SHP77 treated with DMSO at 0.1 percent for 48 hours (cell line): ENCODE measurements at regions not wholly inside any gene's neighbourhood (a gene's known extent, or its start where the extent isn't known, plus 50 kb on each side); places are given as distances from the start of the nearest gene placed in this dataset.
"Not testable (repeated sequence)": the region's sequence is repeated elsewhere in the genome, so short reads cannot be mapped to it uniquely, and the experiment has no call there.

Experiments
- DNase-seq: peaks from one replicate; lab custom pipeline; 2025; lab: John Stamatoyannopoulos, UW

GRCh38 chrX:8105531-8105930 lies 65.5 kb downstream of the VCX2 start:
- no peak for DNase-seq

DNA sequence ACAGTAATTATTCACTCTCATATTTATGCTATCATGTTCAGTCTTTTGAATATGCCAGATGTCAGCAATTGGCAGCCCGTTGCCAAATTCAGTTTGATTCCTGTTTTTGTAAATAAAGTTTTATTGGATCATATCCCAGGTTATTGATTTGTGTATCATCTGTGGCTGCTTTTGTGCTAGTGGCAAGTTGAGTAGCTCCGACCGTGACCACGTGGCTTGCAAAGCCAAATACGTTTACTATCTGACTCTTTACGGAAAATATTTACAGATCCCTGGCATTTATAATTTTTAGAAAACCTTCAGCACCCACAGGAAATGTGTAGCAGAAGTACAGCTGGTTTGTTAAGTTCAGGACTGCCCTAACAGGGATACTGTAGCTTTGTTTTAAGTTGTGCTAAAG lies 67.4 kb downstream of the VCX2 start:
- no peak for DNase-seq

DNA sequence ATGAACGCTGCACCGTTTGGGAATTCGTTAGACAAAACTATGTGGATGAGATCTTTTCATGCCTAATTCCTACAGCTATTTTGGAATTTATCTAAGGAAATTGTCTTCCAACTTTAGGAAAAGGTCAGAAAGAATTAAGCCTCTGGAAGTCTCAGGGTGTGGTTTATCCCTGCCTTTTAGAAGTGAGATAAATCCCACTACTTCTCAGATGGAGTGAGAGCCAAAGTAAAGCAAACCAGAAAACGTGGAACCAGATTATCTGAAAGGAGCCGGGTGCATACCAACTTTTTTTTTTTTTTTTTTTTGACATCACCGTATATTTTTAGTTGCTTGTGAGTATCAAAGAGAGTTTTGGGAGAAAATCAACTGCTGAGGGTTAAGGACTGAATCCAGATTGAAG lies 79.6 kb downstream of the VCX2 start:
- no peak for DNase-seq

GRCh38 chrX:8090906-8091305 lies 80.2 kb downstream of the VCX2 start:
- DNase-seq, result no peak

DNA sequence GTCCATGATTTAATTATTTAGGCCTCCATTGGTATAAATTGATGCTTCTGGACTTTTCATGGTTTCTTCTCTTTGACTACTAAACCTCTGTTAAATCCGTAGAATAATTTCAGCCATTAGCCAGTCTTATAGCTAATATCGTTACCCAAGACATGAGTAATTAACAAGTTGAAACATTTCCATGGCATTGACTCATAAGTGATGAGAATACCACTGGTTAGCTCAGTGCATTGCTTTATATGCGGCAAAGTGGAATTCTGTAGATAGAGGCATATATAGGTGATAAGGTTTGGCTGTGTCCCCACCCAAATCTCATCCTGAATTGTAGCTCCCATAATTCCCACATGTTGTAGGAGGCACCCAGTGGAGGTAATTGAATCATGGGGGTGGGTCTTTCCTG lies 80.6 kb downstream of the VCX2 start:
- no peak for DNase-seq

GRCh38 chrX:8089141-8089540 lies 81.9 kb downstream of the VCX2 start:
- DNase-seq, result no peak

- no peak for DNase-seq
These were observed 87.1 kb downstream of the VCX2 start for GRCh38 chrX:8084006-8084405.

DNA sequence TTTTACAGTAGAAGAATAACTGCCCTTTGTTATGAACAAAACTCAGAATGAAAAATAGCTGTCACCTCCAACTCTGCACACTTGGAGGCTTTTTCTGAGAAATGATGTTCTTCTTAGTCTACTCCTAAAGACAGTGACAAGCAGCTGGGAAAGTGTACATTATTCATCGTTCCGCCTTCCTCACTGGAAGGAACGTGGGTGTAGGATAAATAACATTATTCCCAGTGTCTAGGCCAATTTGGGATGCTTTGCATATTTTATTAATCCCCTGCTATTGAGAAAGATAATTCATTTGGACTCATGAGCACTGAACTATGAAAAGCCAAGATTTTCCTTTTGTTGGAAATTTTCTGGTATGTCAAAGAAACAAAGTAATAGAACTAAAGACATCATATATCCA lies 87.8 kb downstream of the VCX2 start:
- DNase-seq, result no peak

DNA sequence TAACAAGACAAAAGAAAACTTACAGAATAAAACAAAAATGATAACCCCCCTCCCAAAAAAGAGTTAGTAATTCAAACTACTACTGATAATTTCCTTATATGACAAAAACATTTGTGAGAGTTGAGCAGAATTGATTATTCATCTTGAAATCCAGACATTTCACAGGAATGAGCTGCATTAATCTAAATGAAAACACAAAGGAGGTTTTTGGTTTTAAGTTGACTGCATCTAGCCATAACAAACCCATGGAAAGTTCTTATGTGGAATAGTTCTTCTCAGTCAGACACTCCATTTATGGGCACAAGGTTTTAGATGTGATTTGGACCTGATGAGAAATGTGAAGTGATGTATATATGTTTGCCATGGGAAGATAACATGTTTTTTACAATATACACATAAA lies 95.4 kb downstream of the VCX2 start:
- DNase-seq, result no peak

DNA sequence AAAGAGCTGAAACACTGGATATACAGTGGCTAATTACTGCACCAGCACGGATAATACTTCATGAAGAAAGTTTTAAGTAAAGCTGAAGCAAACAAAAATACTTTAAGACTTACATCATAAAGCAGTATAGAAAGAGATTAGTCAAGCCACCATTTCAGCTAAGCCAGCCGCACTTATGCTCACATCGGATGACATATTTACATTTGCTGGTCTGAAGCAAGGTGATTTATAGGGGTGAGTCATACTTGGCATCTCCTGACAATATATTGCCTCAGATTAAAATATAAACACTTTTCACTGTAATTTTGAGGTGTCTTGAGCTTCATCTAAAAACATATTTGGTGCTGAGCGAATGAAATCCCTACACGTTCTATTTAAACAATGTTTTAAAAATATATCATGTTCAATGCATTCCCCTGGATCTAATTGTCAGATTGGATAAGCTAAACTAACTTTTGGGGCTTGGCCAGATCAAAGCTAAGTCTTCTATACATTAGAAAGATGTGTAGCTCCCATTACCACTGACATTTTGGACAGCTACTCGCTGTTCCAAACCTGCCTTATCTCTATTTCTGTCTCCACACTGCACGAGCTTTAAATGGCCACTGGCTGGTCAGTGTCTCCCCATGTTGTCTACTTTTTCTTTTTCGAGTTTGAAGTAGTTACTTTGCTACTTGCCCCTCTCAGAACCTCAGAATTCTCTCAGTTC lies 103.2 kb downstream of the VCX2 start:
- DNase-seq, result peak; percentile 18

DNA sequence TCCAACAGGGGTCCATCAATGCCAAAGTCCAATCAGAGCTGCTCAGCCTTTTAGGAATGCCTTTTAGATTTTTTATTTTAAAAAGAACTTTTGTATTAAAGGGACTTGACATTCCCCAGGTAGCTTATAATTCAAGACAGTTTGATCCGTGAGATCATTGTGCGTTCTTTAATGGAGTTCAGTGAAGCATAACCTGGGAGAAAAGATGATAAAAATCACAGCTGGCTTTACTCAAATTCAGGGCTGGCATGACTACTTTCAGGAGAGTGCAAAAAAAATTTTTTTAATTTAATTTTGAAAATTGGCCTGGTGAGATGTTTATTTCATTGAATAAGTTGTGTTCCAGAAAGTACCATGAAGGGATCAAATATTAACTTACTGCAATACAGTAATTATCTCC lies 118.2 kb downstream of the VCX2 start:
- DNase-seq, result no peak

DNA sequence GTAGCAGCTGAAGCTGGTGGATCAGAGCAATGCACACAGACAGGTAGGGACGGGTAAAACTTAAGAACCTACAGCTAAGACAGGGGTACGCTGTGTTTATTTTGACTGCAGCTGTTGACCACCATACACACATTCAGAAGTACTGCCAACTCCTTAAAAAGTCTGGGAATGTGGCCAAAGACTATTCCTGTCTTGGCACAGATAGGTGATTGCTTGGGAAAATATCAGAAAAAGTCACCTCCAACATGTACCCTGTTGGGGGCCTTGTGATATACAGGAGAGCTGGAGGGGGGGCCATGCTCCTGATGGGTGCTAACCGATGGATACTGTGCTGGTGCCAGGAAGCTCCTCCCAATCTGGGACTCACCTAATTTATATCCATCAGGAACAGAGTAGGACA lies 121.2 kb downstream of the VCX2 start:
- DNase-seq, result no peak

GRCh38 chrX:8048466-8048865 lies 121.3 kb upstream of the PNPLA4 start:
- DNase-seq, result no peak

DNA sequence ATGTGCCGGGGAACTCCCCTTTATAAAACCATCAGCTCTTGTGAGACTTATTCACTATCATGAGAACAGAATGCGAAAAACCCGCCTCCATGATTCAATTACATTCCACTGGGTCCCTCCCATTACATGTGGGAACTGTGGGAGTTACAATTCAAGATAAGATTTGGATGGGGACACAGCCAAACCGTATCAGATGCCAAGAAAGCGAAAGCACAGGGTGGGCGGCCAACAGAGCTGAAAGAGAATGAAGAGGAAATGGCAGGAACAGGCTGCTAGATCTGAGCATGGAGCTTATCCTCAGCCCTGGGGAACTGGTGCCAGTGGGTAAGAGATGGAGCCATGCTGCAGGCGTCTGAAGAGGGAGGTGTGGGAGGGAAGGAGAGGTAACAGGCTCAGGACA lies 117.7 kb upstream of the PNPLA4 start:
- no peak for DNase-seq

DNA sequence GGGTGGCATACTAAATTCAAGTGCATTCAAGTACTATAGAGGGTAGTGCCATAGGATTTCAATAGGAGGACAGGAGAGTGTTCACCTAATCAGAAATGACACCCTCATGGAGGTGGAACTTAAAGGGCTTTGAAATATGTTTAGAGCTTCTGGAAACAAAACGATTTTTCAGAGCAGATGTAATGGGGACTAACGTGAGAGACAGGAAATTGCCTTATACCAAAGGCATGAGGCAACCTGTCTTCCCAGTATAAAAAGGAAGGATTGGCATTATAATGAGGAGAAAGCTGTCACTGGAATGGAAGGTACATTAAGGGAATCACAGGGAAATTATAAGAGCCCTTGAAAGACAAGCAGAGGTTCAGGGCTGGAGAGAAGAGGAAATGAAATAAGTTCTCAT lies 116.3 kb upstream of the PNPLA4 start:
- DNase-seq, result no peak

DNA sequence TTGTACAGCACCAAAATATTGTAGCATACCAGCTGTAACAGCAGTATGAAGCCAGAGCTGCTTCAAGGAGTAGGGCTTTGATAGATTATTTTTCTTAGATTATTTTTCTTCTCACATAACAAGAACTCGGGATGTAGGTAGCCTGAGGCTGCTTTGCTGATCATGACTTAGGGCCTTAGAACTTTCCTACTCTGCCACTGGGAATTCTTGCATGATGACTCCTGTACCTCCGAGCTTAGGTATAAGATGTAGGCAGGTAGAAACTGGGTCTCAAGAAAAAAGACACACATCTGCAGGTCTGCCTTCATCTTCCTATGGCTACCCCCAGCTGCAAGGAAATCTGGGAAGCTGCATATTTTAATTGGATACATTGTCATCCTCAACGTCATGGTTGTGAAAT lies 115.9 kb upstream of the PNPLA4 start:
- DNase-seq, result no peak

GRCh38 chrX:8042304-8042703 lies 115.1 kb upstream of the PNPLA4 start:
- DNase-seq, result no peak

GRCh38 chrX:8039711-8040110 lies 112.5 kb upstream of the PNPLA4 start:
- DNase-seq, result not testable (repeated sequence)

DNA sequence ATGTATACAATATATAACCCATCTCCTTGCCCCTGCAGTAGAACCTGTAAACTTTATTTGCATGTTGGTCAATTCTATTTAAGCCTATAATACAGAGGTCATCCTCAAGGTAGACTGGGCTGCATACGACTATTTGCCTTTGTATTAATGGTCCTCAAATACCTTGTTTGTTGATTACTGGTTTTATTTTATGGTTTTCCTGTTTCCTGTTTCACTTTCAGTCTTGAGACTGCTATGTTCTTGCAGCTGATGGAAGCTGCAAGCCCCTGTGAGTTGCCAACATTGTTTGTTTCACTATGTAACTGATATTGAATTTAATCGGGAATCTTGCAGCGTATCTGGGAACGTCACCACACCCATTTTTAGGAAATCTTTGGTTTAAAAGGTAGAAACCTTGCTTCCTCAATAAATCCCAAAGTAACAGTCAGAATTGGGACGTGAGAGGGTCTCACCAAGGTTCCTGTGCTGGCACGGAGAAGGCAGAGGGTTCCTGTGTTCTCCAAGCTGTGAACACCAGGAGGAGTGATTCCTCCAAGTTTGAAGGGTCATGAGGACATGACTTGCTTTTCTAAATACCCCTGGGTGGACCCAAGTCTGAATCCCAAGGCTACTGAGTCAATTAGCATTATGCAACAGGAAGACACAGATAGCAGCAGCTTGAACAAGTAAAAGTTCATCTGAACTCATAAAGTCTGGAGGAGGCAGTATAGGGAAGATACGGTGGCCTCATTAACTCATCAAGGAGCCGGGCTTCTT lies 110.6 kb upstream of the PNPLA4 start:
- DNase-seq, result no peak

GRCh38 chrX:8036914-8037313 lies 109.7 kb upstream of the PNPLA4 start:
- DNase-seq, result peak; percentile 16

DNA sequence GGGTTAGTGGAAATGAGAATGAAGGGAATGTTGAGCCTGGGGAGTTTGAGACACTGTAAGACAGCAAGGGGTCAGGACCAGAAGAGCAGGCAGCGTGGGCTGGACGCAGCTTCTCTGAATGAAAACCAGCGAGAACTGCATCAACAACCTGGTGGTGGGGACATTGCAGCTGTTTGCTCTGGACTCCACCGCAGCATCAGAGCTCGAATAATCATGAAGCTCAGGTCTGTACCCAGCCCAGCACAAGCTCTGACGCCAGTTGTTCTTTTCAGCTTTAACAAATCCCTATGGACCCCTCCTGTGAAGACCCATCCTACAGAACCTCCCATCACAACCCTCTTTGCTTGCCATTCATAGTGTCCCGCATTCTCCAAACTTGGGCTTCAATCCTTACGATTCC lies 106.8 kb upstream of the PNPLA4 start:
- DNase-seq, result no peak

DNA sequence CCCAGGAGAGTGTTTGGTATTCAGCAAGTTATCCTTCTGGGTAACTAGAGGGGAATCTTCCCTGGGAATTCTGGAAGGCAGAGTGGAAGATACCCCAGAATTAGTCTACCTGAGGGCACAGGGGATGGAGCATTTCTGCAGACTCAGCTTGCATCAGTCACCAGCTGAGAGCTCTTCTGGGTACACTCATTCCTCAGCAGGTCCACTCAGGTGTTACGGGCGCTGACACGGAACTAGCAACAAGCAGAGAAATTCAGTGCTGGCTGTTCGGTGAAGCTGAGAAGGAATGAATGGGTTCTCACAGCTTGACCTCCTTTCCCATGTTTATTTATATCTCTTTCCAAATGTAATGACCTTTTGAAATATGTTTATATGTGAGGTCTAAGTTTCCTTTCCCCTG lies 106.0 kb upstream of the PNPLA4 start:
- DNase-seq, result no peak

DNA sequence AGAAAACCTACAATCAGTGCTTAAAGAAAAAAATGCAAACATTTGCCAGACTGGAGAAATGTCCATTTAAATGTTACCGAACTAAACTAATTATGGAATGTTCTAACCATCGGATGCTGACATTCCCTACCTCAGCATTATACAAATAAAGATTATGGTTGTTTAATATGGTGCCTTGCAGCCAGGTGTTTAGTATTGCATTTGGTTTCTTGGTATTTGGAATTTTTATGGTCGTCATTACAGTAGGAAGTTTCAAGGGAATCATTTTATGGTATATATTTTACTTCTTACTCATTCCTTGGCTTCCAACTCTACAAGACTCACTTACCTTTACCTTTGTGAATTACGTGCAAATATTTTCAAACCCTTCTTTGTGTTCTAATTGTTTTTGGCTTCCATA lies 103.1 kb upstream of the PNPLA4 start:
- DNase-seq, result no peak

GRCh38 chrX:8027827-8028226 lies 100.6 kb upstream of the PNPLA4 start:
- DNase-seq, result no peak
